Calu3 (cell line): ENCODE measurements at regions not wholly inside any gene's neighbourhood (a gene's known extent, or its start where the extent isn't known, plus 50 kb on each side); places are given as distances from the start of the nearest gene placed in this dataset.

ENCODE experiments used
- BruUV-seq: library from RNA; stranded (reverse); fragments of 400-500 nt; replicated peaks from 2 replicates; lab custom pipeline; 2021; lab: Mats Ljungman, UMichigan
- CTCF ChIA-PET: fragments of 300-600 bp; sonication (Branson Sonifier 250); formaldehyde crosslinking; loops from one replicate; lab custom pipeline; 2022; ENCODE audit warnings: antibody characterized with exemption; lab: Charles Lee
- DNase-seq: peaks from one replicate; pipeline ENCODE4 v3.0.0; 2022
- H3K27ac Mint-ChIP-seq: one replicate; pipeline ENCODE4 v1.8.0; 2022; ENCODE audit warnings: mixed read lengths; ENCODE audit not compliant: unreplicated experiment
- H3K27me3 Mint-ChIP-seq: one replicate; pipeline ENCODE4 v1.8.0; 2022; ENCODE audit warnings: mixed read lengths; ENCODE audit not compliant: unreplicated experiment
- H3K36me3 Mint-ChIP-seq: one replicate; pipeline ENCODE4 v1.8.0; 2022; ENCODE audit warnings: mild to moderate bottlenecking, moderate library complexity, mixed read lengths; ENCODE audit not compliant: insufficient read depth, unreplicated experiment
- H3K4me1 Mint-ChIP-seq: one replicate; pipeline ENCODE4 v1.8.0; 2022; ENCODE audit warnings: mild to moderate bottlenecking, low read depth, mixed read lengths; ENCODE audit not compliant: unreplicated experiment
- H3K4me3 Mint-ChIP-seq: one replicate; pipeline ENCODE4 v1.8.0; 2022; ENCODE audit warnings: mild to moderate bottlenecking, low read depth, moderate library complexity, mixed read lengths; ENCODE audit not compliant: unreplicated experiment
- H3K9me3 Mint-ChIP-seq: one replicate; pipeline ENCODE4 v1.8.0; 2022; ENCODE audit warnings: low read depth, mixed read lengths; ENCODE audit not compliant: unreplicated experiment
- intact Hi-C: fragments of 100-400 bp; cut with micrococcal nuclease; formaldehyde crosslinking; loops from one replicate; pipeline ENCODE4 v1.10.0; 2022; ENCODE audit not compliant: unreplicated experiment
- TF ChIP-seq, protein P1 (sequence below): fragments of 200-600 bp; IDR thresholded peaks from one replicate; pipeline ENCODE4 v1.8.0; 2022; ENCODE audit warnings: antibody characterized with exemption; ENCODE audit not compliant: unreplicated experiment

DNA sequence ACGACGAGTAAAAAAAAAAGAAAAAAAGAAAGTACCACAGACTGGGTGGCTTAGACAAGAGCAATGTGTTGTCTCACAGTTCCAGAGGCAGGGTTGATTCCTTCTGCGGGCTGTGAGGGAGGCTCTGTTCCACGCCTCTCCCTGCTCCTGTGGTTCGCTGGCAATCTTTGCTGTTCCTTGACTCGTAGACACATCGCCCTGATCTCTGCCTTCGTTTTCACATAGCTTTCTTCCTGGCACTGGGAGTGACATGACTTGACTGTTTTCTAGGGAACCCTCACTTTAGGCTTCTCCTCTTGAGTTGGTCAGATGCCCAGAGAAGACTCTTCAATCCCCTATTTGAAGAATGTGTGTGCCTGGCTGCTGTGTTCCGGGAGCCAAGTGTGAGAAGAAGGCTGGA lies 133.6 kb downstream of the TM2D1 start:
- H3K4me1 Mint-ChIP-seq = peaks cover 9% of the 10 kb centered on the region
- no peaks in the 10 kb centered on the region for H3K36me3 Mint-ChIP-seq
- no TSS peak for BruUV-seq
- intact Hi-C loops = no loop called here
- no peaks in the 10 kb centered on the region for H3K9me3 Mint-ChIP-seq
- H3K27me3 Mint-ChIP-seq = peaks cover 18% of the 10 kb centered on the region
- no peak overlapping the region for H3K27ac Mint-ChIP-seq
- TF ChIP-seq, protein P1, sequence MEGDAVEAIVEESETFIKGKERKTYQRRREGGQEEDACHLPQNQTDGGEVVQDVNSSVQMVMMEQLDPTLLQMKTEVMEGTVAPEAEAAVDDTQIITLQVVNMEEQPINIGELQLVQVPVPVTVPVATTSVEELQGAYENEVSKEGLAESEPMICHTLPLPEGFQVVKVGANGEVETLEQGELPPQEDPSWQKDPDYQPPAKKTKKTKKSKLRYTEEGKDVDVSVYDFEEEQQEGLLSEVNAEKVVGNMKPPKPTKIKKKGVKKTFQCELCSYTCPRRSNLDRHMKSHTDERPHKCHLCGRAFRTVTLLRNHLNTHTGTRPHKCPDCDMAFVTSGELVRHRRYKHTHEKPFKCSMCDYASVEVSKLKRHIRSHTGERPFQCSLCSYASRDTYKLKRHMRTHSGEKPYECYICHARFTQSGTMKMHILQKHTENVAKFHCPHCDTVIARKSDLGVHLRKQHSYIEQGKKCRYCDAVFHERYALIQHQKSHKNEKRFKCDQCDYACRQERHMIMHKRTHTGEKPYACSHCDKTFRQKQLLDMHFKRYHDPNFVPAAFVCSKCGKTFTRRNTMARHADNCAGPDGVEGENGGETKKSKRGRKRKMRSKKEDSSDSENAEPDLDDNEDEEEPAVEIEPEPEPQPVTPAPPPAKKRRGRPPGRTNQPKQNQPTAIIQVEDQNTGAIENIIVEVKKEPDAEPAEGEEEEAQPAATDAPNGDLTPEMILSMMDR = no peak
- H3K4me3 Mint-ChIP-seq = no peak overlapping the region
- CTCF ChIA-PET = no interaction called here
- DNase-seq = no peak

GRCh38 chr1:61588736-61589672 lies 135.9 kb downstream of the TM2D1 start:
- no TSS peak for BruUV-seq
- no peaks in the 10 kb centered on the region for H3K36me3 Mint-ChIP-seq
- intact Hi-C loops = loop anchor here (2.0 to 5.0 kb wide), 6 partner anchors 252 to 742 kb away; no protein-coding TSS in a partner anchor

GRCh38 chr1:61585714-61586113 lies 139.2 kb downstream of the TM2D1 start:
- Mint-ChIP-seq H3K27ac (no peak overlapping the region), H3K4me1 (peaks cover 9% of the 10 kb centered on the region), H3K9me3 (no peaks in the 10 kb centered on the region), H3K27me3 (peaks cover under 1% of the 10 kb centered on the region), H3K36me3 (no peaks in the 10 kb centered on the region), H3K4me3 (no peak overlapping the region)
- TF ChIP-seq, protein P1 = no peak
- peak; percentile 19 for DNase-seq
- intact Hi-C loops = loop anchor here (5.0 kb wide), 3 partner anchors 267 to 738 kb away; no protein-coding TSS in a partner anchor
- CTCF ChIA-PET = interaction anchor here (1.3 kb wide), 1 partner anchor 247 kb away, joined by 3 read pairs; no protein-coding TSS in a partner anchor
- BruUV-seq = no TSS peak

More at GRCh38 chr1:61588736-61589672, 135.9 kb downstream of the TM2D1 start:
- Mint-ChIP-seq H3K27me3 (peaks cover 18% of the 10 kb centered on the region), H3K27ac (no peak overlapping the region), H3K9me3 (no peaks in the 10 kb centered on the region), H3K4me3 (no peak overlapping the region), H3K4me1 (peaks cover 9% of the 10 kb centered on the region)
- CTCF ChIA-PET = interaction anchor here (0.6 to 1.7 kb wide), 11 partner anchors 11 to 740 kb away, joined by 3 to 19 read pairs (median 4); no protein-coding TSS in a partner anchor
- TF ChIP-seq, protein P1 = peak; percentile 73
- DNase-seq = peak; percentile 79

DNA sequence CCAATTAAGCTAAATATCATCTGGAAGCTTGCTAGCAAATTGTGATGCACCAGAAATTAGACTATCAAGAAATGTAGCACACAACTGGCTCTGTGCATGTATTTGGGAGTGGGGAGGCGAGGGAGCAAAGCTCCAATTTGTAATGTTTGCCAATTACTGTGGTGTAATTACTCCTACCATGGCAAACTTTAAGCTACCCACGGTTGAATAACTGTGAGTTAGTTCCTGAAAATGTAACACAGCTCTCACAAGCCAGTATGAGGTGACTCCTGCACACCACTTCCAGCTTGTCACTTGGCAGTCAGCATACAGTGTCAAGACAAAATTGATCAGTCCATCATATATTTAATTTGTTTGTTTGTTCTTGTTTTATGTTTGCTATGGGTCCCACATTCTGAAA lies 141.2 kb downstream of the TM2D1 start:
- H3K36me3 Mint-ChIP-seq = no peaks in the 10 kb centered on the region
- H3K9me3 Mint-ChIP-seq = no peaks in the 10 kb centered on the region
- peaks cover 3% of the 10 kb centered on the region for H3K4me1 Mint-ChIP-seq
- intact Hi-C loops = no loop called here
- no peak overlapping the region for H3K4me3 Mint-ChIP-seq
- TF ChIP-seq, protein P1 = no peak
- peaks cover 13% of the 10 kb centered on the region for H3K27me3 Mint-ChIP-seq
- CTCF ChIA-PET = no interaction called here
- no TSS peak for BruUV-seq
- no peak overlapping the region for H3K27ac Mint-ChIP-seq
- DNase-seq = no peak
